ENCODE measurements at regions not wholly inside any gene's neighbourhood (a gene's known extent, or its start where the extent isn't known, plus 50 kb on each side); places are given as distances from the start of the nearest gene placed in this dataset.

DNA sequence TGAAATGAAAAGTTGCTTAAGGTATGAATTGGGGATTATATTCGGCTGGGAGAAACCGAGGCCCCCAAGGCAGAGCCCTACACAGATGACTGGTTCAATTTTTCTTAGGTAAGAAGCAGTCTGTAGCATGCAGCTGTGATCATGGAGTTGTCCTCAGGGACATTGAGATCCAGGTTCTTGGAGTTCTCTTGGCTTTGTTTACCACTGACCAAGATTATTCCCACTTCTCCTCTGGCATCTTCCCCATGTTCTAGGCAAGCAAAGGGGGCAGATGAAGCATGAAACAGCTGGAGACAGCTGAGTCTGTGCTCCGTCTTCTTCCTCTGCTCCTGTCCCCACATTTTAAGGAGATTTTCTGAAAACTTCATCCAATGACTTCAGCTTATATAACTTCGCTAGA lies 129.5 kb upstream of the BMPER start:
- TF ChIP-seq CTCF (IDR thresholded peaks at IDR 0.05) (no peak), POLR2A (IDR thresholded peaks at IDR 0.05) (no peak), EP300 (IDR thresholded peaks at IDR 0.05) (no peak), POLR2AphosphoS5 (IDR thresholded peaks at IDR 0.05) (no peak)

Measured in upper lobe of left lung (tissue), 4 donors.